ENCODE measurements at regions not wholly inside any gene's neighbourhood (a gene's known extent, or its start where the extent isn't known, plus 50 kb on each side); places are given as distances from the start of the nearest gene placed in this dataset.
"Not testable (repeated sequence)": the region's sequence is repeated elsewhere in the genome, so short reads cannot be mapped to it uniquely, and the experiment has no call there.

- H3K4me3 ChIP-seq; H3K4me1 ChIP-seq; H3K27me3 ChIP-seq (ENCODE audit: low read depth); H3K9me3 ChIP-seq (replicated peaks); intact Hi-C loops (cut with micrococcal nuclease); H3K36me3 ChIP-seq; H3K27ac ChIP-seq (replicated peaks); DNase-seq: not testable (repeated sequence)
These were observed 55.4 kb downstream of the PNMA6F start for GRCh38 chrX:153266140-153266539.

GRCh38 chrX:153260468-153260867, 61.1 kb downstream of the PNMA6F start:
- intact Hi-C loops (cut with micrococcal nuclease); DNase-seq; H3K4me3 ChIP-seq; H3K4me1 ChIP-seq; H3K36me3 ChIP-seq; H3K27me3 ChIP-seq (ENCODE audit: low read depth); H3K27ac ChIP-seq (replicated peaks); H3K9me3 ChIP-seq (replicated peaks): not testable (repeated sequence)

GRCh38 chrX:153253239-153253638, 68.3 kb downstream of the PNMA6F start:
- H3K36me3 ChIP-seq; DNase-seq; H3K27me3 ChIP-seq (ENCODE audit: low read depth); H3K4me3 ChIP-seq; intact Hi-C loops (cut with micrococcal nuclease); H3K9me3 ChIP-seq (replicated peaks); H3K27ac ChIP-seq (replicated peaks); H3K4me1 ChIP-seq: not testable (repeated sequence)

- DNase-seq; H3K27me3 ChIP-seq (ENCODE audit: low read depth); H3K4me1 ChIP-seq; H3K36me3 ChIP-seq; H3K9me3 ChIP-seq (replicated peaks); H3K4me3 ChIP-seq; H3K27ac ChIP-seq (replicated peaks); intact Hi-C loops (cut with micrococcal nuclease): not testable (repeated sequence)
These were observed 69.0 kb downstream of the PNMA6F start for GRCh38 chrX:153252378-153253129.

GRCh38 chrX:153251952-153252351, 69.6 kb downstream of the PNMA6F start:
- H3K27ac ChIP-seq (replicated peaks); H3K4me3 ChIP-seq; H3K4me1 ChIP-seq; DNase-seq; H3K27me3 ChIP-seq (ENCODE audit: low read depth); intact Hi-C loops (cut with micrococcal nuclease); H3K36me3 ChIP-seq; H3K9me3 ChIP-seq (replicated peaks): not testable (repeated sequence)

GRCh38 chrX:153250762-153251161, 70.8 kb downstream of the PNMA6F start:
- H3K9me3 ChIP-seq (replicated peaks); DNase-seq; intact Hi-C loops (cut with micrococcal nuclease); H3K4me1 ChIP-seq; H3K4me3 ChIP-seq; H3K27ac ChIP-seq (replicated peaks); H3K36me3 ChIP-seq; H3K27me3 ChIP-seq (ENCODE audit: low read depth): not testable (repeated sequence)

- intact Hi-C loops (cut with micrococcal nuclease) = no loop called here
- H3K27ac ChIP-seq (replicated peaks) = no peak overlapping the region
- peak overlapping the region; percentile 25 for H3K4me3 ChIP-seq
- no peaks in the 10 kb centered on the region for H3K9me3 ChIP-seq (replicated peaks)
- TF ChIP-seq CTCF (IDR thresholded peaks at IDR 0.05; ENCODE audit: borderline replicate concordance) = no peak
- no peaks in the 10 kb centered on the region for H3K36me3 ChIP-seq
- H3K27me3 ChIP-seq (ENCODE audit: low read depth) = no peaks in the 10 kb centered on the region
- DNase-seq = no peak
- no peaks in the 10 kb centered on the region for H3K4me1 ChIP-seq
These were observed 66.2 kb downstream of the MAGEA1 start for GRCh38 chrX:153245288-153245731.

- no peak for TF ChIP-seq CTCF (IDR thresholded peaks at IDR 0.05; ENCODE audit: borderline replicate concordance)
- Histone ChIP-seq H3K27me3 (ENCODE audit: low read depth) (no peaks in the 10 kb centered on the region), H3K4me3 (peak overlapping the region; percentile 25)
These were observed 65.7 kb downstream of the MAGEA1 start for GRCh38 chrX:153244767-153245166.

More at GRCh38 chrX:153244767-153245166, 65.7 kb downstream of the MAGEA1 start:
- Histone ChIP-seq H3K4me1 (no peaks in the 10 kb centered on the region), H3K36me3 (no peaks in the 10 kb centered on the region), H3K9me3 (replicated peaks) (no peaks in the 10 kb centered on the region), H3K27ac (replicated peaks) (no peak overlapping the region)
- no peak for DNase-seq
- intact Hi-C loops (cut with micrococcal nuclease) = no loop called here

Measured in left ventricle myocardium inferior (tissue), 1 donor.